Suppressor macrophage (primary cell): ENCODE measurements at regions not wholly inside any gene's neighbourhood (a gene's known extent, or its start where the extent isn't known, plus 50 kb on each side); places are given as distances from the start of the nearest gene placed in this dataset.

Experiments
- DNase-seq, 4 experiments: peaks; one replicate each; pipeline ENCODE4 v3.0.0-alpha.2; 2020 to 2022

GRCh38 chr1:201589186-201589585 is 50.3 kb downstream of the NAV1 start:
- no peak for DNase-seq

- no peak for DNase-seq
Observed at GRCh38 chr1:201590474-201590873, 51.5 kb downstream of the NAV1 start.

- no peak for DNase-seq
Observed at GRCh38 chr1:201591348-201591747, 52.4 kb downstream of the NAV1 start.

GRCh38 chr1:201591981-201592380 is 53.1 kb downstream of the NAV1 start:
- no peak for DNase-seq

- peak; percentile 73 to 85 (median 76) for DNase-seq
Observed at GRCh38 chr1:201593200-201593921, 54.4 kb downstream of the NAV1 start.

- DNase-seq, result peak in 2 of 4 experiments; percentile 31 to 39
Observed at GRCh38 chr1:201594575-201595245, 55.8 kb downstream of the NAV1 start.

GRCh38 chr1:201595381-201595780 is 56.5 kb downstream of the NAV1 start:
- no peak for DNase-seq

GRCh38 chr1:201596101-201596868 is 57.4 kb downstream of the NAV1 start:
- no peak for DNase-seq

- no peak for DNase-seq
Observed at GRCh38 chr1:201597551-201598230, 58.8 kb downstream of the NAV1 start.

- DNase-seq, result no peak
Observed at GRCh38 chr1:201598396-201598795, 59.5 kb downstream of the NAV1 start.

GRCh38 chr1:201598973-201599372 is 60.0 kb downstream of the NAV1 start:
- DNase-seq, result no peak

GRCh38 chr1:201599548-201599947 is 60.6 kb downstream of the NAV1 start:
- no peak for DNase-seq

- no peak for DNase-seq
Observed at GRCh38 chr1:201602413-201603265, 63.7 kb downstream of the NAV1 start.

GRCh38 chr1:201603613-201604232 is 64.8 kb downstream of the NAV1 start:
- DNase-seq, result no peak

GRCh38 chr1:201605385-201606010 is 66.6 kb downstream of the NAV1 start:
- no peak for DNase-seq

- no peak for DNase-seq
Observed at GRCh38 chr1:201606096-201606495, 67.2 kb downstream of the NAV1 start.

- DNase-seq, result no peak
Observed at GRCh38 chr1:201606623-201607022, 67.7 kb downstream of the NAV1 start.

- no peak for DNase-seq
Observed at GRCh38 chr1:201608635-201609395, 69.9 kb downstream of the NAV1 start.

GRCh38 chr1:201609661-201610318 is 70.9 kb downstream of the NAV1 start:
- DNase-seq, result no peak

GRCh38 chr1:201610858-201611257 is 71.9 kb downstream of the NAV1 start:
- no peak for DNase-seq
